Endothelial cell of umbilical vein (primary cell): ENCODE measurements at regions not wholly inside any gene's neighbourhood (a gene's known extent, or its start where the extent isn't known, plus 50 kb on each side); places are given as distances from the start of the nearest gene placed in this dataset.
"Not testable (repeated sequence)": the region's sequence is repeated elsewhere in the genome, so short reads cannot be mapped to it uniquely, and the experiment has no call there.

Experiments
- BruUV-seq: library from RNA; stranded (reverse); fragments of 400-500 nt; replicated peaks from 2 replicates; lab custom pipeline; 2021; lab: Mats Ljungman, UMichigan
- CTCF ChIA-PET: fragments of 300-600, 350-600 bp; sonication (Branson Sonifier 250); formaldehyde crosslinking; loops from one replicate; lab custom pipeline; 2021; ENCODE audit warnings: antibody characterized with exemption, inconsistent platforms; lab: Charles Lee
- POLR2A ChIA-PET: fragments of 300-600, 350-600 bp; sonication (Branson Sonifier 250); formaldehyde crosslinking; loops from one replicate; lab custom pipeline; 2021; ENCODE audit warnings: antibody characterized with exemption, inconsistent platforms; lab: Charles Lee
- DNase-seq: peaks from one replicate; pipeline ENCODE4 v3.0.0-alpha.2; 2011; ENCODE audit warnings: low read depth, low spot score
- FAIRE-seq: peaks from 2 replicates; lab custom pipeline; 2011; peaks lifted over from hg19 to GRCh38; lab: Jason Lieb, UNC
- H2AFZ ChIP-seq: 2 replicates; pipeline ENCODE4 v1.6.0; 2012; ENCODE audit warnings: low read depth, low read length, control low read depth, inconsistent platforms
- H3K27ac ChIP-seq: 2 replicates; pipeline ENCODE4 v1.5.1; 2011; ENCODE audit warnings: low read depth, mild to moderate bottlenecking, control low read depth, low read length, moderate library complexity; ENCODE audit not compliant: insufficient read depth
- H3K27me3 ChIP-seq, 2 experiments: 2 replicates each; pipeline versions ENCODE4 v1.6.0 to v1.6.1; 2011; ENCODE audit warnings: low read length in 2 of 2, mixed read lengths in 1 of 2; ENCODE audit not compliant: control insufficient read depth in 2 of 2, insufficient read depth in 2 of 2
- H3K36me3 ChIP-seq, 2 experiments: 2 replicates in 1 of 2; 3 replicates in 1 of 2; pipeline ENCODE4 v1.5.1; 2011; ENCODE audit warnings: low read length in 2 of 2, mild to moderate bottlenecking in 1 of 2, moderate library complexity in 1 of 2; ENCODE audit not compliant: control insufficient read depth in 2 of 2, insufficient read depth in 2 of 2; ENCODE audit errors: extremely low read depth in 1 of 2
- H3K4me1 ChIP-seq: 3 replicates; pipeline ENCODE4 v1.5.1; 2011; ENCODE audit warnings: mild to moderate bottlenecking, low read length; ENCODE audit not compliant: control insufficient read depth, insufficient read depth; ENCODE audit errors: extremely low read depth
- H3K4me2 ChIP-seq: 2 replicates; pipeline ENCODE4 v1.6.1; 2011; ENCODE audit warnings: low read length, control low read depth, mixed read lengths; ENCODE audit not compliant: insufficient read depth
- H3K4me3 ChIP-seq, 3 experiments: fragments of 200-600 bp in 1 of 3; sonication (generic), shearing (Covaris generic) in 1 of 3; replicated peaks in 1 of 3; 2 replicates each; pipeline ENCODE4 v1.5.1; 2011 to 2016; ENCODE audit warnings: control low read depth in 3 of 3, low read length in 3 of 3, mild to moderate bottlenecking in 2 of 3, inconsistent platforms in 1 of 3, low read depth in 1 of 3, moderate library complexity in 1 of 3; ENCODE audit not compliant: insufficient read depth in 1 of 3
- H3K79me2 ChIP-seq: 2 replicates; pipeline ENCODE4 v1.6.0; 2012; ENCODE audit warnings: low read length, inconsistent platforms; ENCODE audit not compliant: control insufficient read depth, insufficient read depth
- H3K9ac ChIP-seq: replicated peaks from 2 replicates; pipeline ENCODE3; 2011; ENCODE audit warnings: low read length, control low read depth; ENCODE audit not compliant: insufficient read depth; ENCODE audit errors: extremely low read depth
- H3K9me1 ChIP-seq: replicated peaks from 3 replicates; pipeline ENCODE4 v1.6.0; 2011; ENCODE audit warnings: mild to moderate bottlenecking, low read length; ENCODE audit not compliant: control insufficient read depth, insufficient read depth; ENCODE audit errors: extremely low read depth
- H3K9me3 ChIP-seq: replicated peaks from 2 replicates; pipeline ENCODE4 v1.5.1; 2012; ENCODE audit warnings: low read length, inconsistent platforms; ENCODE audit not compliant: control insufficient read depth, insufficient read depth
- H4K20me1 ChIP-seq: replicated peaks from 2 replicates; pipeline ENCODE3; 2011; ENCODE audit warnings: mild to moderate bottlenecking, low read length; ENCODE audit not compliant: control insufficient read depth, insufficient read depth; ENCODE audit errors: extremely low read depth
- CTCF ChIP-seq, 2 donors: IDR thresholded peaks; 1 replicate in 1 of 2; 2 replicates in 1 of 2; pipeline ENCODE4 v1.5.1; 2011; ENCODE audit warnings: low read length in 2 of 2, mild to moderate bottlenecking in 2 of 2, moderate library complexity in 2 of 2, control low read depth in 1 of 2, inconsistent platforms in 1 of 2, low read depth in 1 of 2; ENCODE audit not compliant: insufficient read depth in 1 of 2; ENCODE audit errors: extremely low read depth in 1 of 2
- FOS ChIP-seq: IDR thresholded peaks from 2 replicates; pipeline ENCODE4 v1.6.1; 2011; ENCODE audit warnings: mild to moderate bottlenecking, low read length, moderate library complexity, borderline replicate concordance; ENCODE audit not compliant: insufficient read depth
- JUN ChIP-seq: IDR thresholded peaks from 2 replicates; pipeline ENCODE4 v1.6.1; 2011; ENCODE audit warnings: borderline replicate concordance, low read depth; ENCODE audit not compliant: insufficient read length, insufficient read depth
- MYC ChIP-seq: IDR thresholded peaks from one replicate; pipeline ENCODE4 v1.6.1; 2011; ENCODE audit warnings: mild to moderate bottlenecking, low read depth, low read length
- dilution Hi-C: fragments of 300-500 bp; cut with MboI; formaldehyde crosslinking; loops from one replicate; pipeline ENCODE4 v1.15.0; 2019; ENCODE audit warnings: low sequenced_read_pairs; ENCODE audit not compliant: extremely low pct_ligation_motif_present
- intact Hi-C: fragments of 100-400 bp; cut with micrococcal nuclease; formaldehyde crosslinking; loops from one replicate; pipeline ENCODE4 v1.10.0; 2022

- H3K9me3 ChIP-seq, H2AFZ ChIP-seq, H3K4me1 ChIP-seq, H4K20me1 ChIP-seq, H3K27me3 ChIP-seq, FAIRE-seq, DNase-seq, dilution Hi-C loops, H3K36me3 ChIP-seq, POLR2A ChIA-PET, H3K4me2 ChIP-seq, H3K27ac ChIP-seq, CTCF ChIA-PET, intact Hi-C loops, H3K79me2 ChIP-seq, H3K9me1 ChIP-seq, BruUV-seq, H3K4me3 ChIP-seq, H3K9ac ChIP-seq: not testable (repeated sequence)
Measured at GRCh38 chr1:222470252-222470805, 77.6 kb downstream of the HHIPL2 start.

GRCh38 chr1:222466150-222466865, 81.6 kb downstream of the HHIPL2 start:
- no peak overlapping the region for H3K9ac ChIP-seq
- no peaks in the 10 kb centered on the region for H3K9me3 ChIP-seq
- H3K4me2 ChIP-seq: peak overlapping the region; percentile 86
- no peak overlapping the region for H3K27ac ChIP-seq
- no TSS peak for BruUV-seq
- no peaks in the 10 kb centered on the region for H3K36me3 ChIP-seq
- no peak overlapping the region for H3K4me3 ChIP-seq
- H3K9me1 ChIP-seq: no peaks in the 10 kb centered on the region
- FAIRE-seq (peak; percentile 31), DNase-seq (no peak)
- H3K27me3 ChIP-seq: peaks cover 6 to 7% of the 10 kb centered on the region in 2 experiments
- ChIA-PET CTCF (interaction anchor here (0.9 to 4.5 kb wide), 8 partner anchors 11 to 624 kb away, joined by 4 to 154 read pairs (median 12); partner anchors contain the start of gene TAF1A), POLR2A (interaction anchor here (1.3 kb wide), 1 partner anchor 168 kb away, joined by 6 read pairs; no protein-coding TSS in a partner anchor)
- dilution Hi-C loops: no loop called here
- no peaks in the 10 kb centered on the region for H3K79me2 ChIP-seq
- peaks cover 2% of the 10 kb centered on the region for H3K4me1 ChIP-seq
- intact Hi-C loops: loop anchor here (5.0 kb wide), 2 partner anchors 321 to 656 kb away; no protein-coding TSS in a partner anchor
- H4K20me1 ChIP-seq: no peaks in the 10 kb centered on the region
- TF ChIP-seq CTCF (IDR thresholded peaks at IDR 0.05; ENCODE audit: extremely low read depth in 1 of 2, insufficient read depth in 1 of 2, low read depth in 1 of 2, low read length in 2 of 2) (no peak), FOS (no peak), JUN (no peak), MYC (no peak)
- peak overlapping the region; percentile 54 for H2AFZ ChIP-seq
